ENCODE measurements at regions not wholly inside any gene's neighbourhood (a gene's known extent, or its start where the extent isn't known, plus 50 kb on each side); places are given as distances from the start of the nearest gene placed in this dataset.
"Not testable (repeated sequence)": the region's sequence is repeated elsewhere in the genome, so short reads cannot be mapped to it uniquely, and the experiment has no call there.

GRCh38 chr2:221778025-221778424 lies 205.9 kb upstream of the EPHA4 start:
- DNase-seq (ENCODE audit: insufficient read length, low spot score), result no peak
- FAIRE-seq, result no peak

- FAIRE-seq, result no peak
- no peak for DNase-seq (ENCODE audit: insufficient read length, low spot score)
Observed at GRCh38 chr2:221777119-221777518, 205.0 kb upstream of the EPHA4 start.

GRCh38 chr2:221775096-221775495 lies 203.0 kb upstream of the EPHA4 start:
- no peak for DNase-seq (ENCODE audit: insufficient read length, low spot score)
- no peak for FAIRE-seq

GRCh38 chr2:221774136-221774535 lies 202.0 kb upstream of the EPHA4 start:
- DNase-seq (ENCODE audit: insufficient read length, low spot score) (no peak), FAIRE-seq (no peak)

GRCh38 chr2:221771297-221771696 lies 199.2 kb upstream of the EPHA4 start:
- FAIRE-seq (no peak), DNase-seq (ENCODE audit: insufficient read length, low spot score) (no peak)

GRCh38 chr2:221767106-221768012 lies 195.3 kb upstream of the EPHA4 start:
- FAIRE-seq (no peak), DNase-seq (ENCODE audit: insufficient read length, low spot score) (no peak)

GRCh38 chr2:221762496-221762895 lies 190.4 kb upstream of the EPHA4 start:
- no peak for DNase-seq (ENCODE audit: insufficient read length, low spot score)
- FAIRE-seq, result no peak

GRCh38 chr2:221761260-221761659 lies 189.2 kb upstream of the EPHA4 start:
- FAIRE-seq (no peak), DNase-seq (ENCODE audit: insufficient read length, low spot score) (no peak)

- no peak for DNase-seq (ENCODE audit: insufficient read length, low spot score)
- no peak for FAIRE-seq
Observed at GRCh38 chr2:221758076-221758475, 186.0 kb upstream of the EPHA4 start.

- FAIRE-seq (no peak), DNase-seq (ENCODE audit: insufficient read length, low spot score) (no peak)
Observed at GRCh38 chr2:221753401-221753800, 181.3 kb upstream of the EPHA4 start.

GRCh38 chr2:221752781-221753180 lies 180.7 kb upstream of the EPHA4 start:
- FAIRE-seq, result no peak

GRCh38 chr2:221750316-221750715 lies 178.2 kb upstream of the EPHA4 start:
- DNase-seq (ENCODE audit: insufficient read length, low spot score) (no peak), FAIRE-seq (no peak)

More at GRCh38 chr2:221752781-221753180, 180.7 kb upstream of the EPHA4 start:
- no peak for DNase-seq (ENCODE audit: insufficient read length, low spot score)

- FAIRE-seq, result no peak
- DNase-seq (ENCODE audit: insufficient read length, low spot score), result no peak
Observed at GRCh38 chr2:221747289-221747972, 175.3 kb upstream of the EPHA4 start.

- no peak for DNase-seq (ENCODE audit: insufficient read length, low spot score)
- FAIRE-seq, result no peak
Observed at GRCh38 chr2:221741496-221742211, 169.6 kb upstream of the EPHA4 start.

GRCh38 chr2:221731432-221732145 lies 159.5 kb upstream of the EPHA4 start:
- no peak for FAIRE-seq
- DNase-seq (ENCODE audit: insufficient read length, low spot score), result no peak

- DNase-seq (ENCODE audit: insufficient read length, low spot score) (no peak), FAIRE-seq (no peak)
Observed at GRCh38 chr2:221726894-221727513, 154.9 kb upstream of the EPHA4 start.

- FAIRE-seq, result no peak
Observed at GRCh38 chr2:221724631-221725203, 152.6 kb upstream of the EPHA4 start.

GRCh38 chr2:221724117-221724516 lies 152.0 kb upstream of the EPHA4 start:
- DNase-seq (ENCODE audit: insufficient read length, low spot score); FAIRE-seq: not testable (repeated sequence)

More at GRCh38 chr2:221724631-221725203, 152.6 kb upstream of the EPHA4 start:
- DNase-seq (ENCODE audit: insufficient read length, low spot score), result no peak

GRCh38 chr2:221716426-221717303 lies 144.6 kb upstream of the EPHA4 start:
- DNase-seq (ENCODE audit: insufficient read length, low spot score) (no peak), FAIRE-seq (no peak)

Data from HTR-8/SVneo (cell line).